ENCODE measurements at regions not wholly inside any gene's neighbourhood (a gene's known extent, or its start where the extent isn't known, plus 50 kb on each side); places are given as distances from the start of the nearest gene placed in this dataset.

DNA sequence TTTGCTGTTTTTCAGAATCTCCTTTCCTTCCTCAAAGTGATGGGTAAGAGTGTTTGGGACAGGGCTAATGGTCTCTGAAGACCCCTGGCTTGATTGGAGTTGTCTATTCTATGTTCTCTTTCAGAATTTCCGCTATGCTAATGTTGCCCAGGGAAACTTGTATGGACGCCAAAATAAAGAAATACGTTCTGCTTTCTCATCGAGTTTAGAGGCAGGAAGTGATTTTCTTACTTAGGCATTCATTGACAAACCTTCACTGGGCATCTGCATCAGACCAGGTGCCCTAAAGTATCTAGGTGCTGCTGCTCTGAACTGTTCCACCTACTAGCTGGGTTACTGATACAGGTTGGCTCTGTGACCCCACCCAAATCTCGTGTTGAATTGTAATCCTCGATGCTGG, 787.9 kb upstream of the EEF2KMT start:
- intact Hi-C loops (cut with DNase I) = no loop called here
- no peak for DNase-seq (ENCODE audit: low spot score)

DNA sequence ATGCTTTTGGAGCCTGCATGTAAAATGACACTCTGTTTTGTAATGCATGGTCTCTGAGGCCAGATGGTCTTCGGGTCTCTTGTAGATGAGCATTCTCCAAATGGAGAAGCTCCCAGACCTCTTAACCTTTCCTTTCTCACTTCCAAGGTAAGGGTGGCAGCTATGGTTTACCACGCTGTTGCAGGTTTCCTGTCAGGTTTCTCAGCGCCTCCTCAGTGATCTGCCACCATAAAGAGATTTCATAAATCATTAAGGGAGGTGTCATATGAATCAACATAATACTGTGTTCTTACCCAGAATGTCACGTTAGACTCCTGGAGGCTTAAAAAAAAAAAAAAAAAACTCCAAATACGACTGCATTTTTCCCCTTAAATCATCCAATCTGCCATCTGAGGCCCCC, 787.4 kb upstream of the EEF2KMT start:
- intact Hi-C loops (cut with DNase I) = no loop called here
- DNase-seq (ENCODE audit: low spot score) = no peak

DNA sequence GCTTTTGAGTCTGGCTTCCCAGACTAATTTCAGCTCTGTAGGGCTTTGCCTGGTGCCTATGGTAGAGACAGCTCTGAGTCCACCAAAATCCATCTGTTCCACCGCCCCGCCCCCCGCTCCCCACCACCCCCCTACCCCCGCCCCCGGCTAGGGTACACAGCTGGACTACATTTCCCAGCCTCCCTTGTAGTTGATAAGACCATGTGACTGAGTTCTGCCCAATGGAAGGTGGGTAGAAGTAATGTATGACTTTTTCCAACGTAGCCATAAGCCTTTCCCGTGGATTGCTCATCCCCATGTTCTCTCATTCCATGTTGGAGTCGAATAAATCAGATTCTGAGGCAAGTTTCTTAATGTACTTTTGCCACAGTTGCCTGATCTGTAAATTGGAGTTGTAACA, 786.7 kb upstream of the EEF2KMT start:
- intact Hi-C loops (cut with DNase I) = no loop called here
- DNase-seq (ENCODE audit: low spot score) = no peak

DNA sequence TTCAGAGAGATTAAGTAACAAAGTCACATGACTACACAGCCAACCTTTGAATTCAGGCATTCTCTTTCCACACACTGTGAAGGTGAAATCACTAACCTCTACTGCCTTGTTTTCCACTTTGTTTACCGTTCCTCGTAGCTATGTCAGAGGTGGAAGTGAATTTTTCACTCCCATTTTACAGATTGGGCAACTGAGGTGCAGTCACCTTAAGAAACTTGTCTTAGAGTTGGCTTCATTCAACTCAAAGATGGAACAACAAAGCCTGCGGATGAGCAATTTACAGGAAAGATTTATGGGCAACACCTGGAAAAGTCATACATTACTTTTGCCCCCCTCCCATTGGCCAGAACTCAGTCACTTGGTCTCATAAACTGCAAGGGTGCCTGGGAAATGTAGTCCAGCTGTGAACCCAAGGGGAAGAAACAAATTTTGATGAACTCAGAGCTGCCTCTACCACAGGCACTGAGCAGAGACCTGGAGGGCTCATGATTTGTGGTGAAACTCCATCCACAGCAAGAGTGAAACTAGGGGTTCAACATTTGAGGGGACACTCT, 784.6 kb upstream of the EEF2KMT start:
- DNase-seq (ENCODE audit: low spot score) = no peak
- intact Hi-C loops (cut with DNase I) = no loop called here

DNA sequence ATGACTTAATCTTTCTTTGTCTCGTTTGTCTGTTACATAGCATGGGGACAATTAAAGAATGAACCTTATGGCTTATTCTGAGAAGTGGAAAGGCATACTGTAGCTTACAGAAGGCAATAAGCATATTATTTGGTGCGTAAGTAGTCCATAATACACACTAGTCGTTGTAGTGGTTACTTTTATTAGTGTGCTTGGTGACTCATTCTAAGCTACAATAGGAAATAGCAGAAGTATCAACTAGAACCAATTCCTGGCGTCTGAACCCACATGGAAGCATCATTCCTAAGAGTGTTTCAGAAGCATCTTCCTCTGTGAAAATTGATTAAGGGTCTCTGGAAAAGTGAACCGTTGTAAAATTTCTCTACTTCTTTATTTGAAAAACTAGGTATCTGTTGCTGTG, 777.8 kb upstream of the EEF2KMT start:
- no peak for DNase-seq (ENCODE audit: low spot score)

DNA sequence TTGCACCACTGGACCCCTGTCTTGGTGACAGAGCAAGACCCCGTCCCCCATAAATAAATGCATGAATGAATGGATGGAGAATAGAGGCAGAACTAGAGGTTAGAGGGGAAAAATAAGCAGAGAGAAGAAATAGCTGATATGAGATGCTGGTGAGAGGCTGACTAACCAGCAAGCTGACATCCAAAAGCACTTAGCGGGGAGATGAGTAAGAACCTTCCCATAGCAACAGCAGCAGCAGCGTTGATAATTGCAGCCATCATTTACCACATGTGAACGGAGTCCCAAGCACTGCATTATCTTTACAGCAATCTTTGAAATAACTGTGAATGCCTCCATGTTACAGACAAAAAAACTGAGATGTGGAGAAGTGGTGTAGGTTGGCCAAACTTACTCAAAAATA, 777.3 kb upstream of the EEF2KMT start:
- intact Hi-C loops (cut with DNase I) = no loop called here

More for the DNA sequence above, 777.8 kb upstream of the EEF2KMT start:
- intact Hi-C loops (cut with DNase I) = no loop called here

DNA sequence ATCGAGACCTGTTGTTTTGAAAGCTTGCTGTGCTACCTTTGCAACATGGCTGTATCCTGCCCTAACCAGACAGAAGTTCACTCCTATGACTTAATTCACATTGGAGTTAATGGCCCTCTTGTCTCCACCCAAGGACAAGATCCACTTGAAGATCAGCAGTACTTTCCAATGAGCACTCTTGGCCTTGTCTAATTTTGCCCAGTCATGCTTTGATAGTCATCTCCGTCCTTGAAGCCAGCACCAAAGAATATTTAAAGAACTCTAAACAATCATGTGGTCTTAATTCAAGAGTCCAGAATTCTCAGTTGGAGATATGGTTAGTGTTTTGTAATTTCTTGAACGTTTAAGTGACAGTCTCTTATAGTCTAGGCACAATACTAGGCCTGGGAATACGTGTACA, 775.6 kb upstream of the EEF2KMT start:
- intact Hi-C loops (cut with DNase I) = no loop called here
- DNase-seq (ENCODE audit: low spot score) = no peak

More for the DNA sequence above, 777.3 kb upstream of the EEF2KMT start:
- DNase-seq (ENCODE audit: low spot score) = no peak

DNA sequence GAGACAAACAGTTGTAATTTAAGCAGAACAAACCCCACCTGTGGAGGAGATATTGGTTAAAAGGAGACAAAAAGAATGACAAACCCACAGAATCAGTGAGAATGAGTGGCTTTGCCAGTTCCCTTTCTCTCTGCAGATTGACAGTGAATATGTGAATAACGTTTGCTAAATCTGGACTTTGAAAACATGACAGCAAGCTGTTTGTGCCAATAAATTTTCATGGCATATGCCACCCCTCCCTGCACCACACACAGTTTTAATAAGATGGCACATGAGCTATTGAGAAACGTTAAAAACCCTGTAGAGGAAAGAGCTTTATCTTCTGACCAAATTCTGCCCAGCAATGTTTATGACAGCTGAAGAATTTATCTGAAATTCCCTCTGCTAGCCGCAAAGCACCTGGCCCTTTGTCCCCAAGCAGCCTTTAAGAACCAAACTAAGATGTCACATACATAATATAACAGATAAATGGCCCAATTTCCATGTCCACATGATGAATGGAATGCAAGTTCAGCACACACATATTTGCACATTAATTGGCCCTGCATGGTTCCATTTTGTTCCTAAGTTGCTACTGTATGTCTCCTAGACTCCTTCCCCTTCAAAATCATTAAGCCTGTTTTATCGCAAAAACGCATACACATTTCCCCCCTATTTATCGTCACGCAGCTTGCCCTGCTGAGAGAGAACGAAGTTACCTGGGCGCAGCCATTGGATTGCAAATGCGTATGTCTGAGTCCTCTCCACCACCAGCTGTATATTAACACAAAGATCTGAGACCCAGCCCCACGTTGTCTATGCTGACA, 773.5 kb upstream of the EEF2KMT start:
- no peak for DNase-seq (ENCODE audit: low spot score)
- intact Hi-C loops (cut with DNase I) = no loop called here

DNA sequence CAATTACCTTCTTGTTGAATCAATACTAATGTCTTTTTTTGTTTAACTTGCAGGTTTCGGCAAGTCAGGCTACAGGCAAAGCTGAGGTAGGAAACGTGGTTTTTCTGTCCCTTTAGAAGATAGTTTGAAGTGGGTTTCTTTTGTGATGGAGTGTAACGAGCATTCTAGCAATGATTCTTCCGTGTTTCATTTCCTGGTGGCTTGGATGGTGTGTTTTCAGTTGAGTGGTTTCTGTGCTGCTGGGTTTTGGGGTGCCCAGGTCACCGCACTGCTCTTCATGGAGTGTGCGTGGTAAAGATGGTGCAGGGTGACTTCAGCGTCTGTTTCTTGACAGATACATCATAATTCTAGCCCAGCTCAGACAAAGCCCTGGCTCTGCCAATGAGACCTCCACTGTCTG, 769.7 kb upstream of the EEF2KMT start:
- no peak for DNase-seq (ENCODE audit: low spot score)
- intact Hi-C loops (cut with DNase I) = no loop called here

DNA sequence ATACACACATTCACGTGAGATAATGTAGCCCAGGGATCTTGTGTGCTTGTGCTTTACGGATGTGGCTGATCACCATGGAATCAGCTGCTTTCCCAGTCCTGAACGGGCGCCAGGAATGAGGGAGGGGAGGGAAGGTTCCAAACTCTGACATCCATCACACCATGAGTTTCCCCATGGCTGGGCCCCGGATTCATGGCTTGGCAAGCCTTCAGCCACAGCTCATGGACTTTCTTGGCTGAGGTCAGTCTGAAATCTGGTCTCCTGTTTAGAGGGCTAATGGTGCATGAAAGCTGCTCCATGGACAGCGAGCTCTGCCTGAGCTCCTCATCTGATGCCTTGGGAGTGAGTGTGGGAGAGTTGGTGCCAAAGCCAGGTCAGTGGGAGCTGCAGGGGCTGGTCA, 767.6 kb upstream of the EEF2KMT start:
- DNase-seq (ENCODE audit: low spot score) = no peak
- intact Hi-C loops (cut with DNase I) = no loop called here

DNA sequence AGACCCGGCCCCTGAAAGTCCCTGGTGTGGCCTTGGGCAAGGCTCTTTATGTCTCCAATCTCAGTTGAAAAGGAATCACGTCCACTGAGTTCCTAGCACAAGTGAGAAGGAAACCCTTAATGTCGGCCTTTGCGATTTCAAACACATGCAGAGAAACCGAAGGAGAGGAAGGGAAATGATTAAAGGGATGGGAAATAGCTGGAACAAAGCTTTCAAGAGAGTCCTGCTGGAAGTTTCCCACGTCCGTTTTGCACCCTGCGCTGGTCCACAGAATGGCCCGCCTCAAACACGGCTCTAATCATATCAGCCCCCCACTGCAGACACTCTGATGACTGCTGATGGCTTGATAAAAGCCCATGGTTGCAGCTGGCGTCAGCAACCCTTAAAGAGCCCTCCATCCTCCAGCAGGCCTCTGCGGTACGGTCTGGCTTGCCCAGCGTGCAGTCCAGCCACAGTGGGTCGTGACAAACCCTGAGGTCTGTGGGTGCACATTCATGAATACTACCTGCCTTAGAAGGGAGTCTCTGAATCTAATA, 765.5 kb upstream of the EEF2KMT start:
- intact Hi-C loops (cut with DNase I) = no loop called here
- DNase-seq (ENCODE audit: low spot score) = no peak

DNA sequence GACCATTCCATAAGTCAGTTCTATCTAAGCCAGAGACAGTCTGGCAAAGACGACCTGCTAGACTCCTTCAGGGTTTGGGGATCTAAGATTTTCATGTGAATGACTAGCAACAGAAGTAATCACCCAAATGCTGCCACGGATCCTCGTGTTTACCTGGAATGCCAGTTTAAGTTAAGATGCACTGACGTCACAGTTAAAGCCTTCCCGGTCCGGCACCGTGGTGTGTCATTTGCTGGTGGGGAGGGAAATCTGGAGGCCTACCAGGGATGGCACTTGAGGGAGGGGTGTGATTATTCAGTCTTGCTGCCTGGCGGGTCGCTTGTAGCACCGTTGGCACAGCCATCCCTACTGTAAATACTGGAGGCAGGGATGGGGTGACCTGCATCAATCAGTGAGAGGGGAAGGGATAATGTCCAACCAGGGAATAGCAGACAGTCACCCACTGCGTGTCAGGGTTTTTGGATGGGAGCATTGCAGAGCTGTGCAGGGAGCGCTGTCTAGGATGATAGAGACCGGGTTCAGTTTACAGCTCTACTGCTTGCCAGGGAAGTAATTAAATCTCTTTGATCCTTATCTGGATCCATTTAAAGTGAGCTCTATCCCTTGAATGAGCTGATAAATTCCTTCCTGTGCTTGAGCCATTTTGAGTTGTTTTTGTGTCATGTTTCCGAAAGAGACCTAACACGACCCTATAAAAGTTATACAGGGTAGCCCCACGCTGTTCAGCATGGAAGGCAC, 764.7 kb upstream of the EEF2KMT start:
- intact Hi-C loops (cut with DNase I) = no loop called here
- no peak for DNase-seq (ENCODE audit: low spot score)

DNA sequence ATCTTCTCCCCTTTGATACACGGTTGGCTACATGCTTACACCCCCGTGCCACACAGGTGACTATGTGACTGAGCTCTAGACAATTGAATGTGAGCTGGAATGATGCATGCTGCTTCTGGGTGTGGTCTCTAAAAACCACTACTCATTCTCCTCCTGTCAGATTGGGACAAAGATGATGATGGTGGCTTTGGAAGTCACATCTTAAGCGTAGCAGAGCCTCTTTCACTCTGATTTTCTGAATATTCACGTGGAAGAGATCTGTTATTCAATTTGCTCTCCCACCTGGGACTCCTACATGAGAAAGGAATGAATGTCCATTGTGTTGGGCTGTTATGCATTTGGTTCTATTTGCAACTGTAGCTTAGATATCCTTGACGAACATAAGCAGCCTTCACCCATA, 763.6 kb upstream of the EEF2KMT start:
- DNase-seq (ENCODE audit: low spot score) = no peak
- intact Hi-C loops (cut with DNase I) = no loop called here

DNA sequence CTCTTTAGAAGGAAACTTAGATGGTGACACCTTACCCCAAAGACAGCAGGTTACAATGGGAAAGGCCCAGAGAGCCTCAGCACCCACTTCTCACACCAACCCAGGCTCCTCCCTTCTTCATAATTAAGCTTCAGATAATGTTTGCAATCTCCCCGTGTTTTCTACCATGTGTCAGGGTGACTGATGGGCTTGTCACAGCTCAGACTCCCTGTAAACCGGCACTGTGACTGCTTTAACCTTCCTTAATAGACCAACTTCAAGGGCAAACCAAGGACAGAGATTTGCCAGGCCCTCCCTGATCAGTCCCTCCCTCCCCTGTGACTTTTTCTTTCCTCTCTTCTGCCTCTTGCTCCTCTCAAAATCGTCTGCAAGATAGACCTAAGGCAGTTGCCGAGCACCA, 760.6 kb upstream of the EEF2KMT start:
- intact Hi-C loops (cut with DNase I) = no loop called here
- no peak for DNase-seq (ENCODE audit: low spot score)

DNA sequence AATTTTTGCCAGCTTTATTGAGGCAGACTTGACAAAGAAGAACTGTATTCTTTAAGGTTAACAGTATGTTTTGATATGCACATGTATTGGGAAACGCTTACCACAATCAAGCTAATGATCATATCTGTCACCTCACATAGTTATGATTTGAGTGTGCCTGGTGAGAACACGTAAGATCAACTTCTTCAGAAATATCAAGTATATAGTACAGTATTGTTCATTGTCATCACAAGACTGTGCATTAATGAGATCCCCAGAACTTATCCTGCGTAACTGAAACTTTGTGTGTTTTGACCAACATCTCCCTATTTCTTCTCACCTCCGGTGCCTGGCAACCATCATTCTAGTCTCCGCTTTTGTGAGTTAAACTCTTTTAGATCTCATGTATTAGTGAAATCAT, 756.4 kb upstream of the EEF2KMT start:
- intact Hi-C loops (cut with DNase I) = no loop called here

DNA sequence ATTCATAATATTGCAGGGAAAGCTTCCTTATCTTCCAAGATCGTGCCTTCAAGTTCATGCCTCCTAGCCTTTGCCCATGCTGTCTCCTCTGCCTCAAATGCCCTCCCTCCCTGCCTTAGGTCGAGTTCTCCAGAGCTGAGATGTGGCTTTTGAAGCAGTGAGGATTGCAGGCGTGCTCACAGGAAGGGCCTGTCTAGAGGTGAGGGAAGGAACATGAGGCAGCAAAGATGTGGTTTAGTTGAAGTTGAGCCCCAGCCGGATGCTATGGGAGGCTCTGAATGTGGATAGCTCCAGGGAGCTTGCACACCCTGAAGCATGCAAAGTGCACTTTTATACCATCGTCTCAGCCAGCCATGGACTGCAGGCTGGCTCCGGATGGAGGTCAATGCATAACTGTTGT, 754.6 kb upstream of the EEF2KMT start:
- intact Hi-C loops (cut with DNase I) = no loop called here
- no peak for DNase-seq (ENCODE audit: low spot score)

More for the DNA sequence above, 756.4 kb upstream of the EEF2KMT start:
- no peak for DNase-seq (ENCODE audit: low spot score)

DNA sequence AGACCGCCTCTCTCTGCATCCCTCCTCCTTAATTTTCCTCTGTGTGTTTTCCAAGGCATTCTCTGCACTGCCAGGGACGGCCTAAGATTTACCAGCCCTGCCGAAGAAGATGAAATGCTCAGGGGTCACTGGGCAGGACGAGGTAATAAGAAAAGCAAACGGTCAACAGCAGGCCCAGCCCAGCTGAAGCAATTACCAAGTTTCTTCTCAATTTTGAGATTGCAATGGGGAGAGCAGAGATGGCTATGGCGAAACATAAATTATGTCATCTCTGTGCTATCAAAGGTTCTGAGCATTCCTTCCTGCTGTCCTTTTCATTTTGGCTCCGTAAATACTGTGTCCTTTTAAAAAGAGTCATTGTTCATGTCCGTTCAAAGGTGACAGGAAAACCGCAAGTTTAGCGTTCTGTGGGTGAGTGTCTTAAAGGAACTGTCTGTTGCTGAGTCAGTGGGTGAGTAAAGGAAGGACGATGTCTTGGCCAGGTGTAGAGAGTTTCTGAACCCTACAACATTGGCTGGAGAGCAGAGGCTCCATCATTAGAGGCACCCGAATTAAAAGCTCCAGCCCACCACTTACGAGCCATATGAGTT, 753.9 kb upstream of the EEF2KMT start:
- intact Hi-C loops (cut with DNase I) = no loop called here
- DNase-seq (ENCODE audit: low spot score) = no peak

DNA sequence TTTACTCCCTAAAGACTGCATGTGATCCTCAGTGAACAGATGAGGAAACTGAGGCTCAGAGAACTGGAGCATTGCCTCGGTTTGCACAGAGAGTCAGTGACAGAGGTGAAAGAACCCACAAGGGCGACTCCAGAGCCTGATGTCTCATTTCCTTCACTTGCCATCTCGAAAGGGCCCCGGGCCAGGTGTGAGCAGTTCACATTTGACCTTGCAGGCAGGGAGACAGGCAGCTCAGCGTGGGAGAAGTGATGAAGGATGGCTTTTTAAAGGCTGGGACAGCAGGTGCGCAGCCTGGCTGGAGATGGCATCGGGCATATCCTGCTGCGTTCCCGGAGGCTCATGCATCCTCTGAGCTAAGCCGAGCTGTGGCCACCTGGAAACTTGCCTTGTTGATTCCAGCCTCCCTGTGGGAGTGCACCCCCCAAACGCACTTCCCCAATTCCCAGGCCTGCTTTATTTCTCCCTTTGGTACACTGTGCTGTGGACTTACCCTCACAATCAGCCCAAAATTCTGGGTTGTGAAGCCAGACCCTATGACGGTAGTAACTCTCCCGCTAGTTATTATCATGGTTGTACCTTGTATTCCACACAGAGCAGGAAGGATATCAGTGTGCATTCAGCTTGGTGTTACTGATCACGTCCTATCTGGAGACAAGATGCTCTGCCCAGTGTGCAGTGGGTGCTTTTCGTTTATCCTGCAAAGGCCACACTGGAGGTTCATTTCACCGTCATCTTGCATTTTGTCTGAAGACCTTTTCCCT, 753.2 kb upstream of the EEF2KMT start:
- intact Hi-C loops (cut with DNase I) = no loop called here
- no peak for DNase-seq (ENCODE audit: low spot score)

DNA sequence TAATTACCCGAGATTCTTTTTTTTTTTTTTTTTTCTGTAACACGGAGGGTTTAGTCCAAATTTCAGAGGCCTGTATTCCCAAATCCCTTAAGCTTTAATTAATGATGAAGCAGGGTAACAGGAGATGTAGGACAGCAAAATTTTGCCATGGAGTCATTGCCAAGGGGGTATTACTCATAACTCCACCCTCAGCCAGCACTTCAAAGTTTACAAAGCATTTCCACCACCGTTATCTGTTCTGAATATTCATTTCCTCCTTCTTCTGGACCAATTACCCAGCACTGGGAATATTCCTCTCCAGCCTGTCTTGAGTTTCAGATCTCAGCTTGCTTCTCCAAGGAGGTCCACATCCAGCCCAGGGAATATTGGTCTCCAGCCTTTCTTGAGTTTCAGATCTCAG, 747.5 kb upstream of the EEF2KMT start:
- DNase-seq (ENCODE audit: low spot score) = no peak
- intact Hi-C loops (cut with DNase I) = no loop called here

DNA sequence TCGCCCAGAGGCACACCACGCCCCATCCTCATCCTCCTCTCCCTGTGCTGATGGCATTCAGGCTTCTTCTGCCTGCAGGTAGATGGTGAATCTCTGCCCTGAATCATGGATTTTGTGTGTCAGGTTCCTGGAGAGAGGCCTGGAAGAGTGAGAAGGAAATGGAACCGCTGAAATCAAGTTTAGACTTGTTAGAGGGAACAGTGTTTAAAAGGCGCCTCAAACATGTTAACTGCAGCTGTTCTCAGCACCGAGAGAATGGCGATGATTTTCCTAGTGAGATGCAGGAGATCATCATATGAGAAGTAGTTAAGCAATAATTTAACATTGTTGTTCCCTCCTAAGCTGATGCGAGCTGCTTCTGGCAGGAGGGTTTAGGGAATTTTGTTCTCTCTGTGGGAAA, 744.4 kb upstream of the EEF2KMT start:
- DNase-seq (ENCODE audit: low spot score) = no peak
- intact Hi-C loops (cut with DNase I) = no loop called here

Data from cardiac septum (tissue), 1 donor.